CD14-positive monocyte (primary cell): ENCODE measurements at regions not wholly inside any gene's neighbourhood (a gene's known extent, or its start where the extent isn't known, plus 50 kb on each side); places are given as distances from the start of the nearest gene placed in this dataset.

Experiments used
- DNase-seq, 3 donors: peaks; one replicate each; pipeline ENCODE4 v3.0.0-alpha.2; 2011 to 2022
- H2AFZ ChIP-seq: 2 replicates; pipeline ENCODE4 v1.6.0; 2012; ENCODE audit warnings: mild to moderate bottlenecking, low read depth, low read length, inconsistent platforms; ENCODE audit not compliant: insufficient read depth, poor library complexity, severe bottlenecking
- H3K27ac ChIP-seq, 2 donors: 1 replicate in 1 of 2; 2 replicates in 1 of 2; pipeline ENCODE4 v1.5.1; 2012 to 2013; ENCODE audit warnings: low read length in 2 of 2, control low read depth in 1 of 2, inconsistent platforms in 1 of 2, low read depth in 1 of 2, mild to moderate bottlenecking in 1 of 2
- H3K27me3 ChIP-seq, 2 donors: one replicate each; pipeline versions ENCODE4 v1.6.0 to v1.6.1; 2011 to 2013; ENCODE audit warnings: low read length in 2 of 2; ENCODE audit not compliant: control insufficient read depth in 2 of 2, insufficient read depth in 2 of 2
- H3K36me3 ChIP-seq, 2 donors: replicated peaks in 1 of 2; 1 replicate in 1 of 2; 2 replicates in 1 of 2; pipeline versions ENCODE4 v1.5.1 to v1.6.1; 2012 to 2013; ENCODE audit warnings: low read length in 2 of 2, control low read depth in 1 of 2, inconsistent platforms in 1 of 2, mild to moderate bottlenecking in 1 of 2; ENCODE audit not compliant: insufficient read depth in 2 of 2, control insufficient read depth in 1 of 2
- H3K4me1 ChIP-seq, 2 donors: 1 replicate in 1 of 2; 2 replicates in 1 of 2; pipeline versions ENCODE4 v1.5.1 to v1.6.1; 2012 to 2013; ENCODE audit warnings: low read length in 2 of 2, control low read depth in 1 of 2, inconsistent platforms in 1 of 2, mild to moderate bottlenecking in 1 of 2, moderate library complexity in 1 of 2; ENCODE audit not compliant: insufficient read depth in 2 of 2, control insufficient read depth in 1 of 2
- H3K4me2 ChIP-seq: replicated peaks from 2 replicates; pipeline ENCODE3; 2012; ENCODE audit warnings: low read length, moderate library complexity, mild to moderate bottlenecking; ENCODE audit not compliant: poor library complexity, severe bottlenecking; ENCODE audit errors: extremely low read depth
- H3K4me3 ChIP-seq, 3 experiments: fragments of 200-600 bp in 1 of 3; sonication (generic) in 1 of 3; replicated peaks in 1 of 3; 1 replicate in 2 of 3; 2 replicates in 1 of 3; pipeline ENCODE4 v1.5.1; 2011 to 2013; ENCODE audit warnings: low read length in 3 of 3, mild to moderate bottlenecking in 3 of 3, control low read depth in 2 of 3, low read depth in 2 of 3, inconsistent platforms in 1 of 3, moderate library complexity in 1 of 3
- H3K79me2 ChIP-seq: 2 replicates; pipeline ENCODE4 v1.6.0; 2012; ENCODE audit warnings: mild to moderate bottlenecking, control low read depth, inconsistent platforms, low read length, moderate library complexity; ENCODE audit not compliant: insufficient read depth
- H3K9ac ChIP-seq: 2 replicates; pipeline ENCODE4 v1.6.0; 2017; ENCODE audit warnings: low read length, mild to moderate bottlenecking; ENCODE audit not compliant: insufficient read depth, poor library complexity, severe bottlenecking
- H3K9me3 ChIP-seq, 2 donors: replicated peaks in 1 of 2; 1 replicate in 1 of 2; 2 replicates in 1 of 2; pipeline versions ENCODE4 v1.5.1 to v1.6.1; 2012 to 2013; ENCODE audit warnings: low read length in 2 of 2, control low read depth in 1 of 2; ENCODE audit not compliant: control insufficient read depth in 1 of 2, insufficient read depth in 1 of 2
- H4K20me1 ChIP-seq: 2 replicates; pipeline ENCODE4 v1.6.0; 2012; ENCODE audit warnings: mild to moderate bottlenecking, low read length, control low read depth, moderate library complexity; ENCODE audit not compliant: insufficient read depth
- H3K27ac Mint-ChIP-seq, 7 donors: one replicate each; pipeline ENCODE4 v1.8.0; 2020; ENCODE audit warnings: mild to moderate bottlenecking in 7 of 7, mixed read lengths in 7 of 7, moderate library complexity in 6 of 7, inconsistent platforms in 2 of 7
- H3K27me3 Mint-ChIP-seq, 3 donors: one replicate each; pipeline ENCODE4 v1.8.0; 2021 to 2022; ENCODE audit warnings: low read depth in 3 of 3, mild to moderate bottlenecking in 3 of 3, mixed read lengths in 3 of 3, moderate library complexity in 3 of 3, inconsistent platforms in 1 of 3
- H3K36me3 Mint-ChIP-seq, 2 donors: one replicate each; pipeline ENCODE4 v1.8.0; 2020; ENCODE audit warnings: mixed read lengths in 2 of 2, inconsistent platforms in 1 of 2, mild to moderate bottlenecking in 1 of 2
- H3K4me1 Mint-ChIP-seq: one replicate; pipeline ENCODE4 v1.8.0; 2020; ENCODE audit warnings: mild to moderate bottlenecking, mixed read lengths
- H3K4me3 Mint-ChIP-seq, 2 donors: one replicate each; pipeline ENCODE4 v1.8.0; 2020; ENCODE audit warnings: mild to moderate bottlenecking in 2 of 2, mixed read lengths in 2 of 2, moderate library complexity in 1 of 2
- H3K9me3 Mint-ChIP-seq, 7 donors: one replicate each; pipeline ENCODE4 v1.8.0; 2020 to 2022; ENCODE audit warnings: mixed read lengths in 7 of 7, mild to moderate bottlenecking in 6 of 7, moderate library complexity in 6 of 7, inconsistent platforms in 2 of 7
- WGBS: methylation state at CpG from one replicate; pipeline ENCODE4 v1.1.5; 2013; ENCODE audit warnings: missing lambda C conversion rate; ENCODE audit not compliant: insufficient coverage; 5-methylcytosine and 5-hydroxymethylcytosine counted together
- intact Hi-C, 2 donors: fragments of 100-400 bp; cut with micrococcal nuclease; formaldehyde crosslinking; loops; one replicate each; pipeline versions ENCODE4 v1.15.0 to v1.15.1; 2023
- TF ChIP-seq, protein P1 (sequence below): fragments of 200-600 bp; IDR thresholded peaks from one replicate; pipeline ENCODE4 v1.8.0; 2022; ENCODE audit warnings: antibody characterized with exemption, mild to moderate bottlenecking

DNA sequence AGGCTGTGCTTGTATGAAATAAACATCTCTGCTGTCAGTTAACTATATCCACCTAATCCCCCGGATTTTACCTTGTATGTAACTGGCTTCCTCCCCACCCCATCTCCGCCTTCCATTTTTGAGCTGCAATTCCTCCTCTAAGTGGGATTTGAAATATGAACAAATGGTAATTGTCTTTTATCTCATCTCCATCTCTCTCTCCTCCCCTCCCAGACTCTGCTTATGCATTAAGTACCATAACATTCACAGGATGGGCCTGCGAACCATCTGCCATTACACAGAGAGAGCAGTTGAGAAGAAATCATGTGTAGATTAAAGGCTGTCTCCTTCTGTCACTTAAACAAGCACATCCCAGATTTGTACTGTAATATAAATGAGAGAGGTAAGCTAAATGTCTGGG is 1169.9 kb downstream of the TYW1 start:
- Mint-ChIP-seq H3K36me3 (no peaks in the 10 kb centered on the region), H3K9me3 (peaks cover 0 to 18% (median 3%) of the 10 kb centered on the region in 7 donors), H3K4me1 (no peaks in the 10 kb centered on the region), H3K27me3 (peaks cover 0 to 3% (median 0%) of the 10 kb centered on the region in 3 donors), H3K4me3 (no peak overlapping the region), H3K27ac (no peak overlapping the region)
- Histone ChIP-seq H3K4me3 (no peak overlapping the region), H4K20me1 (no peaks in the 10 kb centered on the region), H3K27me3 (no peaks in the 10 kb centered on the region), H2AFZ (no peak overlapping the region), H3K27ac (no peak overlapping the region), H3K79me2 (no peaks in the 10 kb centered on the region), H3K36me3 (no peaks in the 10 kb centered on the region), H3K4me1 (no peaks in the 10 kb centered on the region), H3K9ac (no peak overlapping the region), H3K4me2 (no peak overlapping the region), H3K9me3 (peaks cover 5 to 8% of the 10 kb centered on the region in 2 donors)
- no CpG with 5 or more reads among the region's 3 CpGs for WGBS
- intact Hi-C loops, result no loop called here
- TF ChIP-seq, protein P1, sequence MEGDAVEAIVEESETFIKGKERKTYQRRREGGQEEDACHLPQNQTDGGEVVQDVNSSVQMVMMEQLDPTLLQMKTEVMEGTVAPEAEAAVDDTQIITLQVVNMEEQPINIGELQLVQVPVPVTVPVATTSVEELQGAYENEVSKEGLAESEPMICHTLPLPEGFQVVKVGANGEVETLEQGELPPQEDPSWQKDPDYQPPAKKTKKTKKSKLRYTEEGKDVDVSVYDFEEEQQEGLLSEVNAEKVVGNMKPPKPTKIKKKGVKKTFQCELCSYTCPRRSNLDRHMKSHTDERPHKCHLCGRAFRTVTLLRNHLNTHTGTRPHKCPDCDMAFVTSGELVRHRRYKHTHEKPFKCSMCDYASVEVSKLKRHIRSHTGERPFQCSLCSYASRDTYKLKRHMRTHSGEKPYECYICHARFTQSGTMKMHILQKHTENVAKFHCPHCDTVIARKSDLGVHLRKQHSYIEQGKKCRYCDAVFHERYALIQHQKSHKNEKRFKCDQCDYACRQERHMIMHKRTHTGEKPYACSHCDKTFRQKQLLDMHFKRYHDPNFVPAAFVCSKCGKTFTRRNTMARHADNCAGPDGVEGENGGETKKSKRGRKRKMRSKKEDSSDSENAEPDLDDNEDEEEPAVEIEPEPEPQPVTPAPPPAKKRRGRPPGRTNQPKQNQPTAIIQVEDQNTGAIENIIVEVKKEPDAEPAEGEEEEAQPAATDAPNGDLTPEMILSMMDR, result no peak
- no peak for DNase-seq

DNA sequence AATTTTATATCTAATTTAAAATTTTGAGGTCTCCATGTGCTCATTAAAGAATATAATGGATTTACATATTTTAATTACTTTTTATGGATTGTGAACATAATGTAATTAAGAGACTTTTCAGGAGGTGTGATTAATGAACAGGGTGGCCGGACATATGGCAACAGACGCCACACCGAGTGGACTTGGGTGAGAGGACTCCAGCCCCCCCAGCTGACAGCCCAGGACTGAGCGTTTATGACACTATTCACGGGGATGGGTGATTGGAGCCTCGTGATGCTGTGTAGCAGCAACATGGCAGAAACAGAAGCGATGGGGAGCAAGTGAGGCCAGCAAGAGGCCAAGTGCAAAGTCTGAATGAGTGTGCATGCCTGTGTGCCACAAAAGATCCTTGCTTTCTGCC is 1176.9 kb downstream of the TYW1 start:
- Histone ChIP-seq H2AFZ (no peak overlapping the region), H3K4me1 (no peaks in the 10 kb centered on the region), H3K4me3 (no peak overlapping the region), H4K20me1 (no peaks in the 10 kb centered on the region), H3K9ac (no peak overlapping the region), H3K9me3 (no peaks in the 10 kb centered on the region), H3K27ac (no peak overlapping the region), H3K4me2 (no peak overlapping the region), H3K79me2 (no peaks in the 10 kb centered on the region), H3K36me3 (no peaks in the 10 kb centered on the region), H3K27me3 (no peaks in the 10 kb centered on the region)
- no peaks in the 10 kb centered on the region for H3K4me1 Mint-ChIP-seq
- DNase-seq, result no peak
- H3K36me3 Mint-ChIP-seq, result no peaks in the 10 kb centered on the region
- TF ChIP-seq, protein P1, result no peak
- peak overlapping the region in 1 of 2 donors; percentile 32 for H3K4me3 Mint-ChIP-seq
- H3K27me3 Mint-ChIP-seq, result peaks cover 0 to 3% (median 0%) of the 10 kb centered on the region in 3 donors
- no peak overlapping the region for H3K27ac Mint-ChIP-seq
- intact Hi-C loops, result loop anchor here in 1 of 2 donors (10.0 kb wide), 1 partner anchor 1761 kb away; no protein-coding TSS in a partner anchor
- H3K9me3 Mint-ChIP-seq, result peaks cover 0 to 6% (median 0%) of the 10 kb centered on the region in 7 donors
- 93% methylated on average over 7 of the region's 7 CpGs for WGBS
